ENCODE measurements at regions not wholly inside any gene's neighbourhood (a gene's known extent, or its start where the extent isn't known, plus 50 kb on each side); places are given as distances from the start of the nearest gene placed in this dataset.

- DNase-seq: no peak
These were observed 87.0 kb upstream of the EEA1 start for GRCh38 chr12:93015871-93016751.

- DNase-seq: no peak
These were observed 87.8 kb upstream of the EEA1 start for GRCh38 chr12:93016752-93017350.

GRCh38 chr12:93018610-93019009, 89.5 kb upstream of the EEA1 start:
- DNase-seq: no peak

GRCh38 chr12:93019212-93019927, 90.3 kb upstream of the EEA1 start:
- DNase-seq: no peak

GRCh38 chr12:93019975-93020630, 91.0 kb upstream of the EEA1 start:
- DNase-seq: no peak

- DNase-seq: no peak
These were observed 91.8 kb upstream of the EEA1 start for GRCh38 chr12:93020631-93021597.

GRCh38 chr12:93022603-93023340, 93.7 kb upstream of the EEA1 start:
- DNase-seq: peak; percentile 74

- no peak for DNase-seq
These were observed 96.3 kb upstream of the EEA1 start for GRCh38 chr12:93025145-93026103.

GRCh38 chr12:93027041-93027440, 97.9 kb upstream of the EEA1 start:
- DNase-seq: no peak

GRCh38 chr12:93029091-93029490, 100.0 kb upstream of the EEA1 start:
- DNase-seq: no peak

GRCh38 chr12:93031028-93031427, 101.9 kb upstream of the EEA1 start:
- DNase-seq: no peak

GRCh38 chr12:93032758-93033157, 103.7 kb upstream of the EEA1 start:
- no peak for DNase-seq

GRCh38 chr12:93033948-93034347, 104.9 kb upstream of the EEA1 start:
- no peak for DNase-seq

GRCh38 chr12:93039062-93039461, 110.0 kb upstream of the EEA1 start:
- no peak for DNase-seq

- no peak for DNase-seq
These were observed 110.8 kb upstream of the EEA1 start for GRCh38 chr12:93039930-93040329.

GRCh38 chr12:93040367-93040766, 111.3 kb upstream of the EEA1 start:
- DNase-seq: no peak

GRCh38 chr12:93041416-93041815, 112.3 kb upstream of the EEA1 start:
- DNase-seq: no peak

- DNase-seq: no peak
These were observed 113.2 kb upstream of the EEA1 start for GRCh38 chr12:93042283-93042682.

GRCh38 chr12:93042684-93043083, 113.6 kb upstream of the EEA1 start:
- no peak for DNase-seq

All from NCI-H524 treated with DMSO at 0.1 percent for 48 hours (cell line).